ENCODE measurements at regions not wholly inside any gene's neighbourhood (a gene's known extent, or its start where the extent isn't known, plus 50 kb on each side); places are given as distances from the start of the nearest gene placed in this dataset.

GRCh38 chr2:217189131-217189530 lies 329.3 kb upstream of the TNP1 start:
- TF ChIP-seq, protein P1, sequence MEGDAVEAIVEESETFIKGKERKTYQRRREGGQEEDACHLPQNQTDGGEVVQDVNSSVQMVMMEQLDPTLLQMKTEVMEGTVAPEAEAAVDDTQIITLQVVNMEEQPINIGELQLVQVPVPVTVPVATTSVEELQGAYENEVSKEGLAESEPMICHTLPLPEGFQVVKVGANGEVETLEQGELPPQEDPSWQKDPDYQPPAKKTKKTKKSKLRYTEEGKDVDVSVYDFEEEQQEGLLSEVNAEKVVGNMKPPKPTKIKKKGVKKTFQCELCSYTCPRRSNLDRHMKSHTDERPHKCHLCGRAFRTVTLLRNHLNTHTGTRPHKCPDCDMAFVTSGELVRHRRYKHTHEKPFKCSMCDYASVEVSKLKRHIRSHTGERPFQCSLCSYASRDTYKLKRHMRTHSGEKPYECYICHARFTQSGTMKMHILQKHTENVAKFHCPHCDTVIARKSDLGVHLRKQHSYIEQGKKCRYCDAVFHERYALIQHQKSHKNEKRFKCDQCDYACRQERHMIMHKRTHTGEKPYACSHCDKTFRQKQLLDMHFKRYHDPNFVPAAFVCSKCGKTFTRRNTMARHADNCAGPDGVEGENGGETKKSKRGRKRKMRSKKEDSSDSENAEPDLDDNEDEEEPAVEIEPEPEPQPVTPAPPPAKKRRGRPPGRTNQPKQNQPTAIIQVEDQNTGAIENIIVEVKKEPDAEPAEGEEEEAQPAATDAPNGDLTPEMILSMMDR (IDR thresholded peaks at IDR 0.05): no peak
- no peak for TF ChIP-seq EZH2 (IDR thresholded peaks at IDR 0.05; ENCODE audit: borderline replicate concordance, insufficient read depth, low read depth, low read length, poor library complexity, severe bottlenecking)
